Loucy (cell line): ENCODE measurements at regions not wholly inside any gene's neighbourhood (a gene's known extent, or its start where the extent isn't known, plus 50 kb on each side); places are given as distances from the start of the nearest gene placed in this dataset.
"Not testable (repeated sequence)": the region's sequence is repeated elsewhere in the genome, so short reads cannot be mapped to it uniquely, and the experiment has no call there.

Experiments
- EZH2phosphoT487 ChIP-seq: fragments of 200-600 bp; IDR thresholded peaks from 2 replicates; pipeline ENCODE4 v1.6.1; 2018; ENCODE audit warnings: antibody characterized with exemption, mild to moderate bottlenecking, moderate library complexity, borderline replicate concordance
- TF ChIP-seq, protein P1 (sequence below): fragments of 200-600 bp; sonication (generic); conservative IDR thresholded peaks from 2 replicates; pipeline ENCODE4 v1.5.1; 2014; ENCODE audit warnings: mild to moderate bottlenecking, antibody characterized with exemption, low read length

DNA sequence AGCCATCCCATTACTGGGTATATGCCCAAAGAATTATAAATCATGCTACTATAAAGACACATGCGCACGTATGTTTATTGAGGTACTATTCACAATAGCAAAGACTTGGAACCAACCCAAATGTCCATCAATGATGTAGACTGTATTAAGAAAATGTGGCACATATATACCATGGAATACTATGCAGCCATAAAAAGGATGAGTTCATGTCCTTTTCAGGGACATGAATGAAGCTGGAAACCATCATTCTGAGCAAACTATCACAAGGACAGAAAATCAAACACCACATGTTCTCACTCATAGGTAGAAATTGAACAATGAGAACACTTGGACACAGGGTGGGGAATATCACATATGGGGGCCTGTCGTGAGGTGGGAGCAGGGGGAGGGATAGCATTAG lies 103.5 kb upstream of the ADRA1B start:
- TF ChIP-seq, protein P1, sequence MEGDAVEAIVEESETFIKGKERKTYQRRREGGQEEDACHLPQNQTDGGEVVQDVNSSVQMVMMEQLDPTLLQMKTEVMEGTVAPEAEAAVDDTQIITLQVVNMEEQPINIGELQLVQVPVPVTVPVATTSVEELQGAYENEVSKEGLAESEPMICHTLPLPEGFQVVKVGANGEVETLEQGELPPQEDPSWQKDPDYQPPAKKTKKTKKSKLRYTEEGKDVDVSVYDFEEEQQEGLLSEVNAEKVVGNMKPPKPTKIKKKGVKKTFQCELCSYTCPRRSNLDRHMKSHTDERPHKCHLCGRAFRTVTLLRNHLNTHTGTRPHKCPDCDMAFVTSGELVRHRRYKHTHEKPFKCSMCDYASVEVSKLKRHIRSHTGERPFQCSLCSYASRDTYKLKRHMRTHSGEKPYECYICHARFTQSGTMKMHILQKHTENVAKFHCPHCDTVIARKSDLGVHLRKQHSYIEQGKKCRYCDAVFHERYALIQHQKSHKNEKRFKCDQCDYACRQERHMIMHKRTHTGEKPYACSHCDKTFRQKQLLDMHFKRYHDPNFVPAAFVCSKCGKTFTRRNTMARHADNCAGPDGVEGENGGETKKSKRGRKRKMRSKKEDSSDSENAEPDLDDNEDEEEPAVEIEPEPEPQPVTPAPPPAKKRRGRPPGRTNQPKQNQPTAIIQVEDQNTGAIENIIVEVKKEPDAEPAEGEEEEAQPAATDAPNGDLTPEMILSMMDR = not testable (repeated sequence)
- TF ChIP-seq EZH2phosphoT487 = not testable (repeated sequence)
